ENCODE measurements at regions not wholly inside any gene's neighbourhood (a gene's known extent, or its start where the extent isn't known, plus 50 kb on each side); places are given as distances from the start of the nearest gene placed in this dataset.

GRCh38 chr2:55099878-55100820, 49.9 kb upstream of the RTN4 start:
- peak; percentile 19 for DNase-seq

Data from activated CD4-positive, alpha-beta T cell treated with anti-CD3 and anti-CD28 coated beads, Interleukin-10, Interleukin-2, amounts not matched to agents 100 ng/mL and 50 ng/mL, durations not matched to agents 16 hours and 8 hours (primary cell).